ENCODE measurements at regions not wholly inside any gene's neighbourhood (a gene's known extent, or its start where the extent isn't known, plus 50 kb on each side); places are given as distances from the start of the nearest gene placed in this dataset.

- ChIA-PET POLR2A (ENCODE audit: low non-redundant PET) (no interaction called here), CTCF (interaction anchor here (0.6 to 1.4 kb wide), 11 partner anchors 9 to 1143 kb away, joined by 3 to 5 read pairs (median 3); no protein-coding TSS in a partner anchor)
- peak; percentile 20 for DNase-seq (ENCODE audit: low spot score)
- TF ChIP-seq CTCF (conservative IDR thresholded peaks at IDR 0.05; ENCODE audit: low read depth): peak; percentile 40
- no peak overlapping the region for H3K27ac ChIP-seq
These were observed 488.0 kb downstream of the PRELID2 start for GRCh38 chr5:145347026-145347616.

DNA sequence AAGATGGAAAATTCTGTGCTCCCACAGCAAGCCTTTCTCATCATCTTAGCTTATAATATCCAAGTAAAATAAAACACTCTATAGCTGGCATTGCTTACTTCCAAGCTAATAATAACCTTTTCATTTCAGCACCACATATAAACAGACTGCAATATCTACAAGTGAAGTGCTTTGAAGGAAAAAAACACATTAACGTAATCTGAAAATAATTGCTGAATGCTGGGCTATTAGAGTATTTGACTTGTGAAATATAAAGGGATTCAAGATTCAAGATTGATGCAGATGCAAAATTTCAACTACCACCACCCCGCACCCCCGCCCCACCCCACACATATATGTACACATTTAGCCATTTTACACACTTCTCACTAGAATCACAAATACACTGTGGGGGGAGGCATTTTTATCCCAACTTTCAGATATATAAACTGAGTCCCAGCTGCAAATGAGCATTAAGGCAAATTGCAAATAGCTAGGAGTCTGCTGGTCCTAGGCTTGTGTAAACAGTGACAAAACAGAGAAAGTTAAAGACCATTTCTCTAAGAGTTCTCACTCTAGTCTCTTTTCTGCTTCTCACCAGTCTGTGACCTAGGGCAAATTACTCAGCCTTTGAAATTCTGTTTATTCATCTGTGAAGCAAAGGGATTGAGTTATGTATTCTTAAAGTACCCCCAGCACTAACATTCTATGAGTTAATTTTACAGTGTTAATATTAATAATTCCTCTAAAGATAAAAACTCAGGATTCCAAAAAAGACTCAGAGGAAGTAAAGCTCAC, 489.4 kb downstream of the PRELID2 start:
- CTCF ChIA-PET: interaction anchor here (0.6 to 1.4 kb wide), 3 partner anchors 10 to 53 kb away, joined by 3 to 6 read pairs (median 4); no protein-coding TSS in a partner anchor
- POLR2A ChIA-PET (ENCODE audit: low non-redundant PET): no interaction called here
- no peak for DNase-seq (ENCODE audit: low spot score)
- H3K27ac ChIP-seq: no peak overlapping the region
- TF ChIP-seq CTCF (conservative IDR thresholded peaks at IDR 0.05; ENCODE audit: low read depth): no peak

- TF ChIP-seq CTCF (conservative IDR thresholded peaks at IDR 0.05; ENCODE audit: low read depth): no peak
- POLR2A ChIA-PET (ENCODE audit: low non-redundant PET): no interaction called here
- DNase-seq (ENCODE audit: low spot score): no peak
- H3K27ac ChIP-seq: no peak overlapping the region
- CTCF ChIA-PET: interaction anchor here (0.7 kb wide), 1 partner anchor 8 kb away, joined by 5 read pairs; no protein-coding TSS in a partner anchor
These were observed 493.3 kb downstream of the PRELID2 start for GRCh38 chr5:145341842-145342241.

DNA sequence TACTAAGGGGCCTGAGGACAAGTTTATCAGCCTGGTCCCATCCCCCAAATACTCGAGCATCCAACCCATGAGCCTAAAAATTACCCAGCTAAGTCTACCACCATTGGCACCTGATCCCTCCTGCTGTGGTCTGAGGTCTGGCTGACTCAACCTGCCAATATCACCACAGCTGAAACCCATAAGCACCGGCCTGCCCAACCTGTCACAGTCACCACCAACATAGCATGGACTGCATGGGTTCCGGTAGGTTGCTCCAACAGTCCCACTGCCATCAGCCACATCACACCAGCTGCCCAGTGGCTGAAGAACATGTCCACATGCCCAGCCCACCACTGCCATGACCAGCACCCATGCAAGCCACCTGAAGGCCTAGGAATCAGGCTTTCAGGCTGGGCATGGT, 495.0 kb downstream of the PRELID2 start:
- H3K27ac ChIP-seq: no peak overlapping the region
- no peak for DNase-seq (ENCODE audit: low spot score)
- no peak for TF ChIP-seq CTCF (conservative IDR thresholded peaks at IDR 0.05; ENCODE audit: low read depth)
- ChIA-PET POLR2A (ENCODE audit: low non-redundant PET) (no interaction called here), CTCF (no interaction called here)

- no peak overlapping the region for H3K27ac ChIP-seq
- TF ChIP-seq CTCF (conservative IDR thresholded peaks at IDR 0.05; ENCODE audit: low read depth): no peak
- POLR2A ChIA-PET (ENCODE audit: low non-redundant PET): no interaction called here
- no peak for DNase-seq (ENCODE audit: low spot score)
- CTCF ChIA-PET: no interaction called here
These were observed 510.2 kb downstream of the PRELID2 start for GRCh38 chr5:145324767-145325479.

GRCh38 chr5:145324101-145324500, 511.0 kb downstream of the PRELID2 start:
- TF ChIP-seq CTCF (conservative IDR thresholded peaks at IDR 0.05; ENCODE audit: low read depth): no peak
- no peak overlapping the region for H3K27ac ChIP-seq
- DNase-seq (ENCODE audit: low spot score): no peak
- POLR2A ChIA-PET (ENCODE audit: low non-redundant PET): no interaction called here
- CTCF ChIA-PET: no interaction called here

All from RWPE1 (cell line).